Ishikawa (cell line): ENCODE measurements at regions not wholly inside any gene's neighbourhood (a gene's known extent, or its start where the extent isn't known, plus 50 kb on each side); places are given as distances from the start of the nearest gene placed in this dataset.

Experiments
- CEBPB ChIP-seq: IDR thresholded peaks from 2 replicates; pipeline ENCODE4 v1.6.1; 2012
- CREB1 ChIP-seq: IDR thresholded peaks from 2 replicates; pipeline ENCODE4 v1.6.1; 2012; ENCODE audit warnings: low read depth
- EGR1 ChIP-seq: IDR thresholded peaks from 2 replicates; pipeline ENCODE4 v1.6.1; 2012
- EP300 ChIP-seq: IDR thresholded peaks from 2 replicates; pipeline ENCODE4 v1.6.1; 2012; ENCODE audit warnings: borderline replicate concordance
- FOXM1 ChIP-seq: IDR thresholded peaks from 2 replicates; pipeline ENCODE4 v1.6.1; 2012; ENCODE audit warnings: low read depth, borderline replicate concordance
- MAX ChIP-seq: IDR thresholded peaks from 2 replicates; pipeline ENCODE4 v1.6.1; 2012
- NFIC ChIP-seq: IDR thresholded peaks from 2 replicates; pipeline ENCODE4 v1.6.1; 2012
- RAD21 ChIP-seq: IDR thresholded peaks from 2 replicates; pipeline ENCODE4 v1.6.1; 2012; ENCODE audit warnings: low read depth
- TAF1 ChIP-seq: IDR thresholded peaks from 2 replicates; pipeline ENCODE4 v1.6.1; 2012; ENCODE audit warnings: low read depth, mild to moderate bottlenecking
- TCF12 ChIP-seq: IDR thresholded peaks from 2 replicates; pipeline ENCODE4 v1.6.1; 2012; ENCODE audit warnings: low read depth
- TEAD4 ChIP-seq: IDR thresholded peaks from 2 replicates; pipeline ENCODE4 v1.6.1; 2012
- USF1 ChIP-seq: IDR thresholded peaks from 2 replicates; pipeline ENCODE4 v1.6.1; 2012
- YY1 ChIP-seq: IDR thresholded peaks from 2 replicates; pipeline ENCODE4 v1.6.1; 2012; ENCODE audit warnings: low read depth
- ZBTB7A ChIP-seq: IDR thresholded peaks from 2 replicates; pipeline ENCODE4 v1.6.1; 2012; ENCODE audit warnings: low read depth
- TF ChIP-seq, protein P1 (sequence below): IDR thresholded peaks from 2 replicates; pipeline ENCODE4 v1.6.1; 2012; ENCODE audit warnings: low read depth, mild to moderate bottlenecking

DNA sequence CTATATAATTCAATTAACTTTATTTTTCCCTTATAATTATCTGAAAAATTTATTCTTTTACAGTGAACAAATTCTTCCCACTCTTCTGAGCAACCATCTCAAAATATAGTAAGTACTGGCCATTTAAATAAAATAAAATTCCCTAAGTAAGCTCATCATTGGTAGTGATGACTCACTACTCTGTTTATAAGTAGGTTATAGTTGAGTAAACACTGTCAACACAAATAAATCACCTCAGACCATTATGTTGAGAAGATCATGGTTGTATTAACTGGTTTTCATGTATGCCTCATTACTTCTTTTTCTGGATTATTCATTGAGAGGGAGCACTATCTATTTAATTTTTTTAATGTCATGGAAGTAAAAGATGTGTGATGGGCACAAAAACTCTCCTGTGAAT lies 220.5 kb downstream of the SEC23A start:
- no peak for TF ChIP-seq CREB1
- TF ChIP-seq, protein P1, sequence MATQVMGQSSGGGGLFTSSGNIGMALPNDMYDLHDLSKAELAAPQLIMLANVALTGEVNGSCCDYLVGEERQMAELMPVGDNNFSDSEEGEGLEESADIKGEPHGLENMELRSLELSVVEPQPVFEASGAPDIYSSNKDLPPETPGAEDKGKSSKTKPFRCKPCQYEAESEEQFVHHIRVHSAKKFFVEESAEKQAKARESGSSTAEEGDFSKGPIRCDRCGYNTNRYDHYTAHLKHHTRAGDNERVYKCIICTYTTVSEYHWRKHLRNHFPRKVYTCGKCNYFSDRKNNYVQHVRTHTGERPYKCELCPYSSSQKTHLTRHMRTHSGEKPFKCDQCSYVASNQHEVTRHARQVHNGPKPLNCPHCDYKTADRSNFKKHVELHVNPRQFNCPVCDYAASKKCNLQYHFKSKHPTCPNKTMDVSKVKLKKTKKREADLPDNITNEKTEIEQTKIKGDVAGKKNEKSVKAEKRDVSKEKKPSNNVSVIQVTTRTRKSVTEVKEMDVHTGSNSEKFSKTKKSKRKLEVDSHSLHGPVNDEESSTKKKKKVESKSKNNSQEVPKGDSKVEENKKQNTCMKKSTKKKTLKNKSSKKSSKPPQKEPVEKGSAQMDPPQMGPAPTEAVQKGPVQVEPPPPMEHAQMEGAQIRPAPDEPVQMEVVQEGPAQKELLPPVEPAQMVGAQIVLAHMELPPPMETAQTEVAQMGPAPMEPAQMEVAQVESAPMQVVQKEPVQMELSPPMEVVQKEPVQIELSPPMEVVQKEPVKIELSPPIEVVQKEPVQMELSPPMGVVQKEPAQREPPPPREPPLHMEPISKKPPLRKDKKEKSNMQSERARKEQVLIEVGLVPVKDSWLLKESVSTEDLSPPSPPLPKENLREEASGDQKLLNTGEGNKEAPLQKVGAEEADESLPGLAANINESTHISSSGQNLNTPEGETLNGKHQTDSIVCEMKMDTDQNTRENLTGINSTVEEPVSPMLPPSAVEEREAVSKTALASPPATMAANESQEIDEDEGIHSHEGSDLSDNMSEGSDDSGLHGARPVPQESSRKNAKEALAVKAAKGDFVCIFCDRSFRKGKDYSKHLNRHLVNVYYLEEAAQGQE, result no peak
- TF ChIP-seq USF1, result no peak
- TF ChIP-seq TAF1, result no peak
- no peak for TF ChIP-seq EP300
- TF ChIP-seq RAD21, result no peak
- no peak for TF ChIP-seq YY1
- TF ChIP-seq TEAD4, result no peak
- TF ChIP-seq EGR1, result no peak
- no peak for TF ChIP-seq ZBTB7A
- no peak for TF ChIP-seq CEBPB
- TF ChIP-seq MAX, result no peak
- TF ChIP-seq TCF12, result no peak
- no peak for TF ChIP-seq NFIC
- TF ChIP-seq FOXM1, result no peak

DNA sequence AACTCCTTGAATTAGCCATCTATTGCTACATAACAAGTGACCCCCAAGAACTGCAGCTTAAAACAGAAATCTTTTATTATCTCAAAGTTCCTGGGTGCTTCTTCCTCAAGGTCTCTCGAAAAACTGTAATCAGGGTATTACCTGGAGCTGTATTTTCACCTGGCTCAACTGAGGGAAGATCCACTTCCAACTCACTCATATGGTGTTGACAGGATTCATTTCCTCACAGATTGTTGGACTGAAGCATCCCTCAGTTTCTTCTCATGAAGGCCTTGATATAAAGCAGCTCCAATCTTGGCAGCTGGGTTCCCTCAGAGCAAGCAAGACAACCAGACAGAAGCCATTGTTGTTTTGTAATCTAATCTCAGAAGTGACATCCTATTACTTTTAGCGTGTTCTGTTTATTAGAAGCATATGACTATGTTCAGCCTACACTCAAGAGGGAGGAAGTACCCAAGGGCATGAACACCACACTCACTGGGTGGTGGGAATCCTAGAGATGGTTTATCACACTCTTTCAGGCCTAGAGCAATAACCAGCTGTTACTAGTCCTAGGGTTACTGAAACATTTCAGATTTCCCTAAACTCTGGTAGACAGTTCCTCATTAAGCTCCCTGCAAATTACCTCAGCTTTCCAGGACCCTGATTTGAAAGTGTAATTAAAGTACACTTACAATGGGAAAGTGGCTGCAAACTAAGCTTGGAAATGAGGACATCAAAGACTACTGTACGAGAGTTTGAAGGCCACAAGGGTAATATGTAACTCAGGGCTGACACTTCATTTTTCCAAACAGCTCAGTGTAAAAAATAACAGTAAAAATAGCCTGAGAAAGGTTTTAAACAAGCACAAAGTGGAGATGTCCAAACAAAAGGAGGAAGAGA lies 222.2 kb downstream of the SEC23A start:
- TF ChIP-seq, protein P1, result no peak
- TF ChIP-seq CEBPB (no peak), FOXM1 (no peak)

GRCh38 chr14:38877744-38878388 lies 225.2 kb downstream of the SEC23A start:
- TF ChIP-seq CEBPB (no peak), TAF1 (no peak), TEAD4 (no peak)

DNA sequence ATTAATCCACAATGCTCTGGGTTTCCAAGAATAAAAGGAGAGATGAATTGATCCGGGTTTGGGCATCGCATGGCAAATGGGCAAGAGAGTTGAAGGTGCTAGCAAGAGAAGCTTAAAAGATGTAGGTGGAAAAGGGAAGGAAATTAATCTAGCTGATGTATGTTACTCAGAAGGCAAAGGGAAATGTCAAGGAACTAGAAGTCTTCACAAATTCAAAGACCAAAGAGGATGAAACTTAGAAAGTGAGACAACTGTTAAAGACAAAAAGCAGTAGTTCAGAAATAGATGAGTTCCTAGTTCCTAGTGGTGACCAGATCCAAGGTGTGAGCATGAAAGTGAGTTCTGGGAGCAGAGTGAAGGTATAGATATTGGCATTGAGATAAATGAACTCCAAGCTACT lies 228.3 kb downstream of the SEC23A start:
- no peak for TF ChIP-seq USF1
- no peak for TF ChIP-seq TEAD4
- no peak for TF ChIP-seq TCF12
- no peak for TF ChIP-seq EP300
- no peak for TF ChIP-seq CEBPB
- TF ChIP-seq CREB1, result no peak
- no peak for TF ChIP-seq FOXM1
- no peak for TF ChIP-seq RAD21
- TF ChIP-seq ZBTB7A, result no peak
- TF ChIP-seq YY1, result no peak

DNA sequence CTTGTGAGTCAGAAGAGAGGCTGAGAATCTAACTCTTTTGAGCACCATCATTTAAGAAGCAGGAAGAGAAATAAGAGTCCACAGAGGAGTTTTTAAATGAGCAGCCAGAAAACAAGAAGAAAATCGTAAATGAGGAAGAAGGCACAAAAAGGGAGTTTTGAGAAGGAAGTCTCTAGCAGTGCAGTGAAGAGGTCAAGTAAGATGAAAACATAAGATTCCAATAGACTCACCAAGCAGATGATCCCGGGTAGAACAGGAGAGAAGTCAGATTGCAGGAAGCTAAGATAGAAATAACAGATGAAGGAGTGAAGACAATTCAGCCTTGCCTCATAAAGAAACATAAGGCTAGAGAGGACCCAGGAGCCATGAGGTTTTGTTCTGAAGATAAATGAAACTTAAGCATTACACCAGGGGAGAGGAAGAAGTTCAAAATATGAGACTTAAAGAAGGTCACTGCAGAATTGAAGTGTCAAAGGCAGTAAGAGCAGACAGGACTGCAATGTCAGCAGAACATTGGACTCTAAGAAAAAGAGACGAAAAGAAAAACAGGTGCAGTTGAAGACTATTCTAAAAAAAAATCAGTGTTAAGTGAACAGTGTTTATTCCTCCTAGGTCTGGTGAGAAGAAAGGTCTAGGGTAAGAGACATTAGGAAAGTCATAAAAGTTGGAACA lies 229.0 kb downstream of the SEC23A start:
- TF ChIP-seq USF1 (no peak), YY1 (no peak), NFIC (no peak), RAD21 (no peak), FOXM1 (no peak), TCF12 (no peak), CREB1 (no peak), EP300 (no peak), EGR1 (no peak), MAX (no peak)
- TF ChIP-seq, protein P1, result no peak
